Astrocyte of the spinal cord (primary cell): ENCODE measurements at regions not wholly inside any gene's neighbourhood (a gene's known extent, or its start where the extent isn't known, plus 50 kb on each side); places are given as distances from the start of the nearest gene placed in this dataset.

ENCODE experiments used
- DNase-seq: peaks from one replicate; pipeline ENCODE4 v3.0.0; 2011; ENCODE audit warnings: low read depth, low spot score
- H3K4me3 ChIP-seq: 2 replicates; pipeline ENCODE4 v1.5.1; 2011; ENCODE audit warnings: low read depth, mild to moderate bottlenecking, low read length, moderate library complexity
- CTCF ChIP-seq: IDR thresholded peaks from 2 replicates; pipeline ENCODE4 v1.5.1; 2012; ENCODE audit warnings: low read depth, mild to moderate bottlenecking, low read length, inconsistent platforms
- in situ Hi-C: cut with HindIII; loops from 2 replicates; pipeline ENCODE4 v1.10.0; 2017; ENCODE audit warnings: low sequenced_read_pairs

DNA sequence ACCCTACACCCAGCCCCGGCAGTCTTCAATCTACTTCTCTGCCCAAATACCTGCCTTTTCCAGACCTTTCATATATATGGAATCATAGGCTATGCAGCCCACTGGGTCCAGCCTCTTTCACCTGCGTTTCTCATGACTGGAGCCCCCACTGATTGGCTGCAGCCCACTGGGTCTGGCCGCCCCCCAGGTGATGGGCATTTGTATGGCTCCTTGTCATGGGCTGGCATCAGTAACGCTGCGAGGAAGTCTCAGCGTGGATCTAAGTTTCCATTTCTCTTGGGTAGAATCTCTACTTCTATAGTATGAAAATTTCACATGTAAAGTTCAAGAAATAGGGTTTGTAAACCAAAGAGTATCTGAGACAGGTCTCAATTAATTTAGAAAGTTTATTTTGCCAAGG, 281.9 kb downstream of the NDUFA10 start:
- no peak for DNase-seq
- no peak overlapping the region for H3K4me3 ChIP-seq
- no peak for TF ChIP-seq CTCF
- in situ Hi-C loops, result no loop called here

GRCh38 chr2:239742377-239742776, 282.8 kb downstream of the NDUFA10 start:
- DNase-seq, result no peak
- in situ Hi-C loops, result no loop called here
- no peak overlapping the region for H3K4me3 ChIP-seq
- no peak for TF ChIP-seq CTCF

- DNase-seq, result no peak
- in situ Hi-C loops, result no loop called here
- TF ChIP-seq CTCF, result no peak
- H3K4me3 ChIP-seq, result no peak overlapping the region
Observed at GRCh38 chr2:239739206-239739605, 285.9 kb downstream of the NDUFA10 start.

- no peak for DNase-seq
- in situ Hi-C loops, result no loop called here
- TF ChIP-seq CTCF, result no peak
- H3K4me3 ChIP-seq, result no peak overlapping the region
Observed at GRCh38 chr2:239738159-239738558, 287.0 kb downstream of the NDUFA10 start.

- no peak for DNase-seq
- H3K4me3 ChIP-seq, result no peak overlapping the region
- in situ Hi-C loops, result no loop called here
- TF ChIP-seq CTCF, result no peak
Observed at GRCh38 chr2:239737144-239737463, 288.0 kb downstream of the NDUFA10 start.

- no peak for TF ChIP-seq CTCF
- no peak for DNase-seq
- H3K4me3 ChIP-seq, result no peak overlapping the region
- in situ Hi-C loops, result no loop called here
Observed at GRCh38 chr2:239736358-239737143, 288.6 kb downstream of the NDUFA10 start.

GRCh38 chr2:239735829-239736357, 289.2 kb downstream of the NDUFA10 start:
- H3K4me3 ChIP-seq, result no peak overlapping the region
- no peak for TF ChIP-seq CTCF
- DNase-seq, result no peak
- in situ Hi-C loops, result no loop called here
